GM12865 (cell line): ENCODE measurements at regions not wholly inside any gene's neighbourhood (a gene's known extent, or its start where the extent isn't known, plus 50 kb on each side); places are given as distances from the start of the nearest gene placed in this dataset.

Experiments
- DNase-seq: peaks from one replicate; pipeline ENCODE4 v3.0.0; 2010; ENCODE audit warnings: low read depth
- H3K4me3 ChIP-seq: 2 replicates; pipeline ENCODE4 v1.5.1; 2011; ENCODE audit warnings: mild to moderate bottlenecking, low read depth, low read length, control low read depth
- CTCF ChIP-seq: IDR thresholded peaks from 2 replicates; pipeline ENCODE4 v1.5.1; 2011; ENCODE audit warnings: low read length, control low read depth, low read depth, inconsistent platforms; ENCODE audit not compliant: insufficient read depth; ENCODE audit errors: missing control alignments

GRCh38 chr6:84416043-84416657, 188.7 kb upstream of the CEP162 start:
- no peak for DNase-seq
- no peak for TF ChIP-seq CTCF
- H3K4me3 ChIP-seq: no peak overlapping the region

GRCh38 chr6:84415517-84415916, 188.1 kb upstream of the CEP162 start:
- DNase-seq: no peak
- no peak for TF ChIP-seq CTCF
- H3K4me3 ChIP-seq: no peak overlapping the region

- no peak for TF ChIP-seq CTCF
- no peak for DNase-seq
- H3K4me3 ChIP-seq: no peak overlapping the region
Measured at GRCh38 chr6:84415068-84415467, 187.6 kb upstream of the CEP162 start.

GRCh38 chr6:84414531-84414930, 187.1 kb upstream of the CEP162 start:
- DNase-seq: no peak
- no peak for TF ChIP-seq CTCF
- H3K4me3 ChIP-seq: no peak overlapping the region

GRCh38 chr6:84411060-84411629, 183.7 kb upstream of the CEP162 start:
- no peak for DNase-seq
- TF ChIP-seq CTCF: no peak
- no peak overlapping the region for H3K4me3 ChIP-seq

- TF ChIP-seq CTCF: no peak
- DNase-seq: no peak
- H3K4me3 ChIP-seq: no peak overlapping the region
Measured at GRCh38 chr6:84409911-84410310, 182.5 kb upstream of the CEP162 start.

GRCh38 chr6:84408028-84408427, 180.6 kb upstream of the CEP162 start:
- no peak for DNase-seq
- no peak overlapping the region for H3K4me3 ChIP-seq
- TF ChIP-seq CTCF: no peak
